Activated T-cell treated with anti-CD3 and anti-CD28 coated beads, Interleukin-2, amount 50 U/mL, for 24 hours (primary cell): ENCODE measurements at regions not wholly inside any gene's neighbourhood (a gene's known extent, or its start where the extent isn't known, plus 50 kb on each side); places are given as distances from the start of the nearest gene placed in this dataset.

Experiments used
- DNase-seq: peaks from one replicate; pipeline ENCODE4 v3.0.0-alpha.2; 2020
- H3K27ac Mint-ChIP-seq: 2 replicates; pipeline ENCODE4 v1.8.0; 2020; ENCODE audit warnings: mild to moderate bottlenecking, mixed read lengths
- H3K27me3 Mint-ChIP-seq: 2 replicates; pipeline ENCODE4 v1.8.0; 2020; ENCODE audit warnings: mixed read lengths
- H3K36me3 Mint-ChIP-seq: 2 replicates; pipeline ENCODE4 v1.8.0; 2020; ENCODE audit warnings: low read depth, mixed read lengths
- H3K4me1 Mint-ChIP-seq: 2 replicates; pipeline ENCODE4 v1.8.0; 2020; ENCODE audit warnings: low read depth, mixed read lengths
- H3K4me3 Mint-ChIP-seq: 2 replicates; pipeline ENCODE4 v1.8.0; 2020; ENCODE audit warnings: mild to moderate bottlenecking, moderate library complexity, mixed read lengths
- H3K9me3 Mint-ChIP-seq: 2 replicates; pipeline ENCODE4 v1.8.0; 2020; ENCODE audit warnings: mixed read lengths

DNA sequence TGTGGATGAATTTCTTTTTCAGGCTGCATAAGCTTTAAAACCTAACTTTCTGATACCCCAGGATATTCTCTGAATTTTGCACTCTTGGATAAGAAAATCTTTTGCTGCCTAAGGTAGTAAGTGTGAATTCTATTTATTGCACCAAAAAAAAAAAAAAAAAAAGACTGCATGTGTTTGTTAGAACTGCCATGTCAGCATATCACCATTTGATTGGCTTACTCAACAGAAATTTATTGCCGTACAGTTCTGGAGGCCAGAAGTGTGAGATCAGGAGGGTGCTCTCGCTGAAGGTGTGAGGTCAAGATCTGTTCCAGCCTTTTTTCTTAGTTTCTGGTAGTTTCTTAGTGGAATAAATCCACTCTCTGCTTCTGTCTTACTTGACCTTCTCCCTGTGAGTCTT lies 1250.0 kb upstream of the PRKX start:
- peaks cover 8% of the 10 kb centered on the region for H3K9me3 Mint-ChIP-seq
- H3K4me3 Mint-ChIP-seq = no peak overlapping the region
- H3K27me3 Mint-ChIP-seq = no peaks in the 10 kb centered on the region
- H3K36me3 Mint-ChIP-seq = no peaks in the 10 kb centered on the region
- no peak for DNase-seq
- H3K4me1 Mint-ChIP-seq = no peaks in the 10 kb centered on the region
- no peak overlapping the region for H3K27ac Mint-ChIP-seq

DNA sequence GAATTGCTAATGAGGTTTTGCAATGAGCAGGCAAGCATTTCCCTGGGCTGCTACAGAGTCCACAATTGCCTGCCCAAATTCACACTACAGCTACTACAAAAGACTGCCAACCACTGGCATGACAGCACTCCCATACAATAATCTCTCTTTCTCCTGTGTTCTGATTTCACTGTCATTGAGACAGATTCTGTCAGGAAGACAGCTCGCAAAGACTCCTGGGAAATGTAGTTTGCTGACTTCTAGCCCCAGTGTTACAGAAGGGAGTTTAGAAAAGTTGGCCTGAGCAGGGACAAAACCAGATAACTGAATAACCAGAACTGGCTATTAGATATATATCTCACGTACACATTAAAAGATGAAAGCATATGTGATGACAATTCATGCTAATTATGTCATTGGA lies 1231.3 kb upstream of the PRKX start:
- Mint-ChIP-seq H3K9me3 (peaks cover 10% of the 10 kb centered on the region), H3K27ac (no peak overlapping the region), H3K36me3 (no peaks in the 10 kb centered on the region), H3K4me1 (no peaks in the 10 kb centered on the region), H3K4me3 (no peak overlapping the region), H3K27me3 (no peaks in the 10 kb centered on the region)
- no peak for DNase-seq

DNA sequence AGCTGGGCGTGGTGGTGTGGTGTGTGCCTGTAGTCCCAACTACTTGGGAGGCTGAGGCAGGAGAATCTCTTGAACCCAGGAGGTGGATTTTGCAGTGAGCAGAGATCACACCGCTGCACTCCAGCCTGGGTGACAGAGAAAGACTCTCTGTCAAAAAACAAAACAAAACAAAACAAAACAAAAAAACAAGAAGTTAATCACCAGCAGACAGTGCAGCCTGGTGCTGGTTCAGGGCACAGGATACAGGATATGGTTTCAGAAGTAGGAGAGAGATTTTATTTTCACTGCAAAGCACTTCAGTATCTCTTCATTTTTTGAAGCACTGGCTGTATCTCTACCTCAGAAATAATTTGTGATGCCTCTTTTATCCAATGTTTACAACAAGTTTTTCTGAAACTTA lies 1222.9 kb upstream of the PRKX start:
- H3K27me3 Mint-ChIP-seq = no peaks in the 10 kb centered on the region
- H3K27ac Mint-ChIP-seq = no peak overlapping the region
- H3K4me1 Mint-ChIP-seq = no peaks in the 10 kb centered on the region
- H3K9me3 Mint-ChIP-seq = peaks cover 4% of the 10 kb centered on the region
- H3K4me3 Mint-ChIP-seq = no peak overlapping the region
- H3K36me3 Mint-ChIP-seq = no peaks in the 10 kb centered on the region
- no peak for DNase-seq

DNA sequence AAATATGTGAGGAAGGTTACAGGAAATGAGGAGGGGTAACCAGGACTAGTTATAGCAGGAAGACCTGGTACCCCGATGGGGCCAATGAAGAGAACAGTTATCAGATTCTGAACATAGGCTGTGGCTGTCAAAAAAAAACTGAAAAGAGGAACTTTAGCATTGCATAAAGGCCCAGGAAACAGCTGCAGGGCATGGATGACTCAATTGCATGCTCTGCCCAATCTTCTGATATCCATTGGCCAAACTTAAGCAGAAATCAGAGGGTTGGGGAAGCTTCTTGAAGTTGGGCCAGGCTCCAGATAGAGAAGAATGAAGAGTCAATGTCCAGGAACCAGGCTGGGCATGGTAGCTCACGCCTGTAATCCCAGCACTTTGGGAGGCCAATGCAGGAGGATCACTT lies 1222.4 kb upstream of the PRKX start:
- no peaks in the 10 kb centered on the region for H3K4me1 Mint-ChIP-seq
- H3K36me3 Mint-ChIP-seq = no peaks in the 10 kb centered on the region
- no peak for DNase-seq
- H3K9me3 Mint-ChIP-seq = peaks cover 4% of the 10 kb centered on the region
- H3K27ac Mint-ChIP-seq = no peak overlapping the region
- H3K4me3 Mint-ChIP-seq = no peak overlapping the region
- H3K27me3 Mint-ChIP-seq = no peaks in the 10 kb centered on the region

DNA sequence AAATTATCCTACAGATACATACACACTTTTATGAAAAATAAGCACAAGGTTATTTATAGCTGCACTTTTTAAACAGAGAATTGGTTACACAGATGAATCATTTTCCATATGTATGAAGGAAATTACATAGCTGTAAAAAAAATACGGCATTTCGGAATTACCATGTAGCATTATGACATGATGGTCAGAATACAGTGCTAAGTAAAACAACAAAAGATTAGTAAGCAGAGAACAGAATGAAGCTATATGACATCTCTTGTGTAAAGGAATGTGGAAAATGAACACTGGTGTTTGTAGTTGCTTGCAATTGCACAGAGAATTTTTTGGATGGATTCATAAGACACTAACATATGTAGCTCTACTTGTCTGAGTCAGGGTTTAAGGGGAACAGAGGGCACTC lies 1222.0 kb upstream of the PRKX start:
- no peaks in the 10 kb centered on the region for H3K27me3 Mint-ChIP-seq
- H3K36me3 Mint-ChIP-seq = no peaks in the 10 kb centered on the region
- H3K27ac Mint-ChIP-seq = no peak overlapping the region
- no peak overlapping the region for H3K4me3 Mint-ChIP-seq
- DNase-seq = no peak
- peaks cover 4% of the 10 kb centered on the region for H3K9me3 Mint-ChIP-seq
- H3K4me1 Mint-ChIP-seq = no peaks in the 10 kb centered on the region

DNA sequence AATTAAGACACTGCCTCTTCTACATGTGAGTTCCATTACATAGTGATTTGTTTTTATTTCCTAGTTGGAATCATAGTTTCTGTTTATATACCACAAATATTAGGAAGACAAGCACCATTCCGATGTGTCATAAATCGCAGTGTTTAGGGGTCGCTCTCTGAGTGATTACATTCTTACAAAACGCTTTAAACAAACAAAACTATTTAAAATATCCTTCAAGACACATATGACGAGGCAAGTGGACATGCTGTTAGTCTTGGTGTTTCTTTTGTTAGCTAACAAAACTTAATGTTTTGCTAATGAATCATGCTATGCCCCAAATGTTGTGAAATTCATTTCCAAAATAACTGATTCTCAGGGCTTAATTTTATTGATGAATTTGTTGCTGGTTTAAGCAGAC lies 1219.3 kb upstream of the PRKX start:
- Mint-ChIP-seq H3K27me3 (no peaks in the 10 kb centered on the region), H3K9me3 (peaks cover 6% of the 10 kb centered on the region), H3K4me3 (no peak overlapping the region), H3K4me1 (no peaks in the 10 kb centered on the region), H3K27ac (no peak overlapping the region), H3K36me3 (no peaks in the 10 kb centered on the region)
- DNase-seq = no peak

DNA sequence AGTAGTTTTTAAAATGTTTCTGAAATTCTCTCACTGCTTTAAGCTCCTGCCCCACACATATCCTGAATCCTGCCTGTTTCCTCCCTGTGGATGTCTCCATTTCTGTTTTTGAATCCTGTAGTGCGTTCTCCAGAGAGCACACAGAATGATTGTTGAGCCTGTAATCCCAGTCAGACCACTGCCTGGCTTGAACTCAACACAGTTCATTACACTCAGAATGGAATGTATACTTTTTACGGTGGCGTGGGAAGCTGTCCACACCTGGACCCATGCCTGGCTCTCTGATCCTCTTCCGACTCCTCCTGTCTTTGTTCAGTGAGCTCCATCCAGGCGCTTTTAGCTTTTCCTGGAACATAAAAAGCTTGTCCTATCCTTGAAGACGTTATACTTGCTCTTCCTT lies 1217.0 kb upstream of the PRKX start:
- Mint-ChIP-seq H3K27ac (no peak overlapping the region), H3K36me3 (no peaks in the 10 kb centered on the region), H3K4me1 (no peaks in the 10 kb centered on the region), H3K4me3 (no peak overlapping the region), H3K9me3 (peaks cover 6% of the 10 kb centered on the region), H3K27me3 (no peaks in the 10 kb centered on the region)
- DNase-seq = no peak

DNA sequence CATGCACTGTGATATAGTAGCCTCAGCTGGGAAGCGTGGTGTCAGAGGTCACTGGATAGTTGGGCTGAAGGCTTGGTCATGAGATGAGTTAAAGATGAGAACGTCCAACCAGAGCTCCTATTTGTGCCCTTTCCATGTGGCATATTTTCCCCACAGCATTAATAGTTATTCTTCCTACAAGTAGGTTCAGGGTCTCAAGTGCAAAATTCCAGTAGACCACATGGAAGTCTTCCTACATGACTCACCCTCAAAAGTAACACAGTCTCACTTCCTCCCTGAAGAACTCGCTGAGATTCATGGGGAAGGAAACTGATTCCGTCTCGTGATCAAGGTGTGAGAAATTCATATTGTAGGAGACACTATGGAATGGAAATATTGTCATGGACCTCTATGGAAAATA lies 1212.5 kb upstream of the PRKX start:
- Mint-ChIP-seq H3K27ac (no peak overlapping the region), H3K9me3 (peaks cover 8% of the 10 kb centered on the region), H3K27me3 (no peaks in the 10 kb centered on the region), H3K36me3 (no peaks in the 10 kb centered on the region), H3K4me1 (no peaks in the 10 kb centered on the region), H3K4me3 (no peak overlapping the region)
- DNase-seq = no peak

DNA sequence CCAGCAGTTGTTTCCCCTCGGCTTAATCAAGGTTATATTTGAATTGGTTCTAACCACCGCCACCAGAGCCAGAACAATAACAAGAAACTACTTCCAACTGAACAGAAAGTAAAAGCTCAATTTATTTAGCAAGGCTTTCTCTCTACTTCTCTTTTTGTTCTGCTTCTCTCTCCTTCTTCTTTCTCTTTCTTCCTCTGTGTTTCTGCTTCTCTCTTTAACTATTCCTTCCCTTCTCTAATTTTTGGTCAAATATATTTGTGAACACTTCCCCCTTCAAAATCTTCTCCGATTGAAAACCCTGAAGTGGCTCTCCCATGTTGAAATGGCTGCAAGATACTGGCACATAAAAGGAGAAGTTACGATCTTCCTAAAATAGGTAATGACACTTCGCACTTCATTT lies 1195.9 kb upstream of the PRKX start:
- Mint-ChIP-seq H3K27ac (no peak overlapping the region), H3K4me3 (no peak overlapping the region), H3K9me3 (peaks cover 22% of the 10 kb centered on the region), H3K27me3 (no peaks in the 10 kb centered on the region), H3K4me1 (no peaks in the 10 kb centered on the region), H3K36me3 (no peaks in the 10 kb centered on the region)
- DNase-seq = no peak

DNA sequence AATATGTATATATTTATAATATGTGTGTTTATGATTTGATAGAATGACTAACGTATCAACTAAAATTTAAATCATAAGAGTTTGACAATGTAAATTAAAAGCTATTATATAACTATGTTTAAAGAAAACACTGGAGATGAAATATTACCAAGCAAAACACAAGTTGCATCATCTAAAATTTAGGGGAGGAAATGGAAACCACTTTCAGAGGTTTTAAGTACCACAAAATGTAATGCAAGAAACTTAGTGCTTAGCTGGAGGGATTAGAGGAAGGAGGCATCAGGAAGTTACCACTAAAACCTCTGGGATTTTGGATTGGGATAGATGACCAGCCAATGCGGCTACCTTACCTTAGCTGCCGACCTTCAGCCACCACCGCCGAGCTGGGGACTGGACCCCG lies 1192.1 kb upstream of the PRKX start:
- no peak for DNase-seq
- no peaks in the 10 kb centered on the region for H3K36me3 Mint-ChIP-seq
- H3K9me3 Mint-ChIP-seq = peaks cover 16% of the 10 kb centered on the region
- no peaks in the 10 kb centered on the region for H3K27me3 Mint-ChIP-seq
- H3K4me1 Mint-ChIP-seq = no peaks in the 10 kb centered on the region
- H3K4me3 Mint-ChIP-seq = no peak overlapping the region
- no peak overlapping the region for H3K27ac Mint-ChIP-seq

DNA sequence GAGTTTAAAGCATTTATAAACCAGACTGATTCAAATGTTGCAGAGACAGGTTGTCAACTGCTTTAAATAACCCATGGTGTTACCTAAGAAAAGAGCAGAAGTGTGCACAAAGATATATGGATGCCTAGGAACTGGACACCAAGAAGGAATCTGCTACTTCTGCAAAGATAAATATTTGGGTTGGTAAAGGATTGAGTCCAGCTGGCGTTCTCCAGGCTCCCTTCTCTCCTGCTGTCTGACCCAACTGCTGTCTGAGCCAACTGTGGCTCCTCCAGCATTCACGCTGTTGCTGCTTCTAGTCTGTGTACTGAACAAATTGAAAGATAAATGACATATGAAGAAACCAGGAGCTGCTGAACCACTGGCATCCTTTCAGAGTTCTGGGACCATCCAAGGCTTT lies 1167.8 kb upstream of the PRKX start:
- Mint-ChIP-seq H3K4me1 (no peaks in the 10 kb centered on the region), H3K36me3 (no peaks in the 10 kb centered on the region), H3K9me3 (no peaks in the 10 kb centered on the region), H3K27me3 (no peaks in the 10 kb centered on the region), H3K27ac (no peak overlapping the region), H3K4me3 (no peak overlapping the region)
- DNase-seq = no peak

DNA sequence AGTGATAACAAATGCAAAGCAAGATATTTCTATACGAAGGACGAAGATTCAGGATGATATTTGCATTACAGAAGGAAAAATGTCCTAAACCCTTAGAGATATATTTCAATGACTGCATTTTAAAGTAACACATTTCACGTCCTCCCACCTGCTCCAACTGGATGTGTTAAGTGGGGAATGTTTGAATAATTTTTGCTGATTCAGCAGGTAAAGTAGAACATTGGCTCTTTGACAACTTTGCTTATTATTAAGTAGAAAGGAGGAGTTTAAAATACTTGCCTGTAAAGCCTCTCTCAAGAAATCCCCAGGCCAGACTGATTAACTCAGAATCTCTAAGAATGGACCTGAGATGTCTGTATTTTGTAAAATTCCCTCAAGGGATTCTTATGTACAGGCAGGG lies 1165.2 kb upstream of the PRKX start:
- Mint-ChIP-seq H3K36me3 (no peaks in the 10 kb centered on the region), H3K4me3 (no peak overlapping the region), H3K9me3 (peaks cover 2% of the 10 kb centered on the region), H3K4me1 (no peaks in the 10 kb centered on the region), H3K27me3 (no peaks in the 10 kb centered on the region), H3K27ac (no peak overlapping the region)
- no peak for DNase-seq

DNA sequence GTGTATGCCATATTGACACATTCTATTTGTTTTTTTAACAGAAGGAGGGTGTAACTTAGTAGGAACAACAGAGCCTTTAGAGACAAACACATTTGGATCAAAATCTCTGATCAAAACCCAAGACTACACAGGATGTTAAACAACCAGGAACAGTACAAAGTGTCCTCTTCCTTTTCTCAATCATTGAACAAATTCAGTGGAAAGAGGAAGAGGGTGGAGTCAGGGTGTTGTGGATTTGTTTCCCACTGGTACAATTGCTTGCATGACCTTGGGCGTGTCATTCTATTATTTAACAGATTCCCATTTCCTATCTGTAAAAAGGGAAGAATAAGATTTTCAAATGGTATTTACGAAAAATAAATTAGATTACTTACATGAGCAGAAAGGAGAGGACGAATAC lies 1162.8 kb upstream of the PRKX start:
- H3K4me1 Mint-ChIP-seq = no peaks in the 10 kb centered on the region
- H3K27ac Mint-ChIP-seq = no peak overlapping the region
- no peaks in the 10 kb centered on the region for H3K36me3 Mint-ChIP-seq
- peaks cover 4% of the 10 kb centered on the region for H3K9me3 Mint-ChIP-seq
- H3K4me3 Mint-ChIP-seq = no peak overlapping the region
- DNase-seq = no peak
- no peaks in the 10 kb centered on the region for H3K27me3 Mint-ChIP-seq

DNA sequence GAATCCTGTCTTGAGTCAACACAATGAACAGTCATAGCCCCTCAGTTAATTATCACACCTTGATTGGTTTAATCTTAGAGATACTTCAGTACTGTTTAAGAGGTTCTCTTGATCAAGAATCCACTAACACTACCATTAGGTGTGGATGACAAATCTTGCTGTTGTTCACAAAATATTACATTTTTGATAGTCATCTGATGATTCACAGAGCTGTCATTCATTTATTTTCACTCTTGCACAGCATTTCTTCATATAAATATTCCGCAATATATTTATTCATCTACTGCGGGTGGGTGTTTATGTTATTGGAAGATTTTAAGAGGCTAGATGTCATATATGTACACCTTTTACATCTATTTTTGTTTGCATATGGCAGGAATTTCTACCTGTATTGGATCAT lies 1138.1 kb upstream of the PRKX start:
- Mint-ChIP-seq H3K4me3 (no peak overlapping the region), H3K9me3 (peaks cover 9% of the 10 kb centered on the region), H3K4me1 (no peaks in the 10 kb centered on the region), H3K27me3 (no peaks in the 10 kb centered on the region), H3K27ac (no peak overlapping the region), H3K36me3 (no peaks in the 10 kb centered on the region)
- no peak for DNase-seq

DNA sequence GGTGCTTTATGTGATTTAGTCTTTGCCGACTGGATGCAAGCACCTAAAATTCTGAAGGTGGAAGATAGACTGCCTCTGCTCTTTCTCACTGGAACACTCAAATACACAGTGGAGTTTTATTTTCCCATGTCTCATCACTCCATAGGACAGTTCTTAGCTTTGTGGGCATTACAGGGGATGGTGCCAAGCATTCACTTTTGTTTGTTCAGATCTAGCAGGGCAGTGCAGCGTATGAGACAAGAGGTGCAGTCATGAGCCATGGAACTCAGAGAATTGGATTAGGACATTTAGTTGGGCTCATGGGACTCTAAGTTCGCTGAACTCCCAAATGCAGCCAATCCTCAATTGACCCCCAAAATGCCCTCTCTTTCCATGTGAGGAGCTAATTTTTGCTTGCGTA lies 1136.9 kb upstream of the PRKX start:
- Mint-ChIP-seq H3K4me1 (no peaks in the 10 kb centered on the region), H3K9me3 (peaks cover 9% of the 10 kb centered on the region), H3K27ac (no peak overlapping the region), H3K4me3 (no peak overlapping the region), H3K36me3 (no peaks in the 10 kb centered on the region), H3K27me3 (no peaks in the 10 kb centered on the region)
- DNase-seq = no peak

DNA sequence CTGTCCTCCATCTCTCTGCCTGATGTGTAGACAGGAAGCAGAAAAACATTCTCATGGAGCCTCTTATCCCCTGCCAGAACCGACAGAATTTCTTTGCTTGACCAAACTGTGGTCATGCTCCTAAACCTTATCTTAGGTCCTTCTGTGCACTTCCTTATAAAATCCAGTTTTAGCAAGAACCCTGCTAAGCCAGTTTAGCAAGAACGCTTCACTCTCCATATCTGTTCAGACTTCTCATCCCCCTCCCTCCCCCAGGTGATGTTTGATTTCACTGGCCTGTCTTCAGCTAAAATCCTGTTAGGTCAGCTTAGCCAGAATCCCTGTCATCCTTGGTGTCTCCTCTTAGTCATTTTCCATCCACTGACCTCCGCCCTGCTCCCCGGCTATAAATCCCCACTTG lies 1130.9 kb upstream of the PRKX start:
- peaks cover 23% of the 10 kb centered on the region for H3K9me3 Mint-ChIP-seq
- H3K27ac Mint-ChIP-seq = no peak overlapping the region
- H3K4me3 Mint-ChIP-seq = no peak overlapping the region
- no peaks in the 10 kb centered on the region for H3K4me1 Mint-ChIP-seq
- no peak for DNase-seq
- H3K36me3 Mint-ChIP-seq = no peaks in the 10 kb centered on the region
- no peaks in the 10 kb centered on the region for H3K27me3 Mint-ChIP-seq
